Right forelimb (tissue), 1 donor: ENCODE measurements at regions not wholly inside any gene's neighbourhood (a gene's known extent, or its start where the extent isn't known, plus 50 kb on each side); places are given as distances from the start of the nearest gene placed in this dataset.

Experiments
- DNase-seq: peaks from one replicate; pipeline ENCODE4 v3.0.0-alpha.2; 2018

GRCh38 chr11:29025001-29025400, 916.8 kb downstream of the METTL15 start:
- DNase-seq, result no peak

DNA sequence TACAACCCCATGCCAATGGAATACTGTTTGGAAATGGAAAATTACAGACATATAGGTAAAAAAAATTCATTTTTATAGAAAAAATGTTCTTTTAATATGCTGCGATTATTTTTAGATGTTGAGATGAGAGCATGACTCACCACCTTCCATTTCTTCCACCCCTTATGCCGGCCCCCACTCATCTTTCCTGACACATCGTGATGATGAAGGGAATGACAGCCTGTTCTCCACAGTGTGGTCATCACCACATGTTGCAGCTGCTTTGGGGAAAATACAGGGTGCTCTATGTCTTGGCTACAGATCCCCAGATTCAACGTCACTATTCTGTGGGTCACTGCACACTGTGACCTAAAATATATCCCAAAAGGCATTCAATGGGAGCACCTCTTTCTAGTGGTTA, 916.2 kb downstream of the METTL15 start:
- DNase-seq, result no peak

DNA sequence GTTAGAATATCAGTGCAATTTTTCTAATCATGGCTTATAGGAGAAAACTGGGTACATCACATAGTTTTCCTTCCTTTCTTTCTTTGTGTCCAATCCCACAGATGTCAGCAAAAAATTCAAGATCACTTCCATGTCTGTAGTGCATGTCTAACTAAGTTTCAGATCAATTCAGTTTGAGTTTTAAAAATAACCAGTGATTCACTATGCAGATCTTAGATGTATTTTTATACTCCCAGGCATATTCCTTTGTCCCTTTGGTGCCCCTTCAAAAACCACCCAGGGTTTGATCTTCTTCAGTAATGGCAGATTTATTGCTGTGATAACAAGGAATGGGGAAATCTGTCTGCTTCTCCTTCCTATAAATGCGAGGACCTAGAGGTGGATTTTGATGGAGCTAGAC, 915.6 kb downstream of the METTL15 start:
- DNase-seq, result no peak

DNA sequence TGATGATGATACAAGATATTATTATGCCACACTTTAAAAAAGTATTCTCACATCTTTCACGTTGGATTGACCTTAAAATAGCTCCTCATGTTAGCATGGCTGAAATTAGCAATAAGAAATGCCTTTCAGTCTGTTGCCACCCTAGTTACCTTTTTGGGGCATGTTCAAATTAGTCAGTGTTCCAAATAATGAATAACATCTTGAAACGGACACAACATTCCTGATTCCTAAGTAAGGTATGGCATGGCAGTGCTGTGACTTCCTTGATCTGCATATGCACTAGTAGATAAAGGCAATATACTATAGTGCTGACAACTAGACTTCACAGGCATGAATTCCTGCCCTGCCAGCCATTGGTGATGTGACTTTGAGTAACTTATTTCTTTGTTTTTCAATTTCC, 914.5 kb downstream of the METTL15 start:
- no peak for DNase-seq

GRCh38 chr11:29019960-29020683, 911.9 kb downstream of the METTL15 start:
- no peak for DNase-seq

- no peak for DNase-seq
Measured at GRCh38 chr11:29018631-29019030, 910.4 kb downstream of the METTL15 start.

GRCh38 chr11:29017941-29018340, 909.8 kb downstream of the METTL15 start:
- DNase-seq, result no peak

- no peak for DNase-seq
Measured at GRCh38 chr11:29012507-29012906, 904.3 kb downstream of the METTL15 start.

GRCh38 chr11:29009426-29009825, 901.2 kb downstream of the METTL15 start:
- no peak for DNase-seq

DNA sequence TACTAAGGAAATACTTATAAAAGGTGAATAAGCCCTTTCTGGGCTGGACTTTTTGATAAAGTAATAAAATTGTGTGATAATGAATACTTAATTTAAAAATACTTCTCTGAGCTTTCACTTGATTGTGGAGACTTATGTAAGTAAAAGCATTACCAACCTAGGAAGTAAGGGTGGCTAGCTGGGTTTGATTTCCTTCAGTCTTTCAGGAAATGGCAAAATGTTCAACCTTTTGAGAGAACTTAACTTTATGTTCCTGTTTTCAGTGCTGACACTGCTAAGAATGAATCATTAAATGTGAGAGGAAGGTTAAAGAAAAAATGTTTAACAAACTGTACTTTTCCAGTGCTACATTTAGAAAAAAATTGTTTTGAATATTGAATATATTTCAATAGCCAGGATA, 900.3 kb downstream of the METTL15 start:
- no peak for DNase-seq

- DNase-seq, result no peak
Measured at GRCh38 chr11:29006668-29007067, 898.5 kb downstream of the METTL15 start.

GRCh38 chr11:29005401-29005980, 897.3 kb downstream of the METTL15 start:
- DNase-seq, result no peak

- DNase-seq, result no peak
Measured at GRCh38 chr11:29002816-29003215, 894.6 kb downstream of the METTL15 start.

- DNase-seq, result no peak
Measured at GRCh38 chr11:28999620-29000019, 891.4 kb downstream of the METTL15 start.

GRCh38 chr11:28992996-28993395, 884.8 kb downstream of the METTL15 start:
- no peak for DNase-seq

- DNase-seq, result no peak
Measured at GRCh38 chr11:28984231-28984630, 876.0 kb downstream of the METTL15 start.

DNA sequence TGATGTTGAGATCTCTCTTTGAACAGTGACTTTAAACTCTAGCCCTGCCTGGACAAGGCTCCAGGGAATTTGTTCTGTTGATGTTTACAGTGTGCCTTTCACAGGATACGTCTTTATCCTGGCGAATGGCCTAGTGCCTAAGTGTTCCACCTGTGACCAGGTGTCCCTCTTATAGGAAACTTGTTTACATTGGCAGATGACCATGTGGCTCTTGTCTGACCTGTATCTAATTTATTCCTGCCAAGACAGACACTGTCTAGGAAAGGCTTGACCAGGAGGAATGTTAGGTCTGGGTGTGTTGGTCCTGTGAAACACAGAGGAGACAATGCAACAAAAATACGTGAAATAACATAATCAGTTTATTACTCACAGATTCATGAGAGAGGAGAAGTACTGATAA, 875.6 kb downstream of the METTL15 start:
- DNase-seq, result no peak

- no peak for DNase-seq
Measured at GRCh38 chr11:28981381-28981780, 873.2 kb downstream of the METTL15 start.

DNA sequence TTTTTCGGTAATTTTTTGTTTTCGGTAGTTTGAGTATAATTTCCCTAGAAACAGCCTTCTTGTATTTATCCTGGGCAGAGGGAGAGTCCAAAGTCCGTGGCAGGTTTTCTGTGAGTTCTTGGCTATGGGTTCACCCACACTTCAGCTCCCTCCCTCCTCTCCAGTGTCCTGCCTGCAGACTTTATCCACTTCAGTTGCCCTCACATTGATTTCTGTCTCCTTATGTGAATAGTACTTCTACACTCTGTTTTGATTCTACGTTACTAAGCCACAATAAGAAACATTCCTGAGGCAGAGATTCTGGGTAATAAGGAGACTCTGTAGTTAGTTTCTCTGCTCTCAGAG, 868.6 kb downstream of the METTL15 start:
- DNase-seq, result no peak

DNA sequence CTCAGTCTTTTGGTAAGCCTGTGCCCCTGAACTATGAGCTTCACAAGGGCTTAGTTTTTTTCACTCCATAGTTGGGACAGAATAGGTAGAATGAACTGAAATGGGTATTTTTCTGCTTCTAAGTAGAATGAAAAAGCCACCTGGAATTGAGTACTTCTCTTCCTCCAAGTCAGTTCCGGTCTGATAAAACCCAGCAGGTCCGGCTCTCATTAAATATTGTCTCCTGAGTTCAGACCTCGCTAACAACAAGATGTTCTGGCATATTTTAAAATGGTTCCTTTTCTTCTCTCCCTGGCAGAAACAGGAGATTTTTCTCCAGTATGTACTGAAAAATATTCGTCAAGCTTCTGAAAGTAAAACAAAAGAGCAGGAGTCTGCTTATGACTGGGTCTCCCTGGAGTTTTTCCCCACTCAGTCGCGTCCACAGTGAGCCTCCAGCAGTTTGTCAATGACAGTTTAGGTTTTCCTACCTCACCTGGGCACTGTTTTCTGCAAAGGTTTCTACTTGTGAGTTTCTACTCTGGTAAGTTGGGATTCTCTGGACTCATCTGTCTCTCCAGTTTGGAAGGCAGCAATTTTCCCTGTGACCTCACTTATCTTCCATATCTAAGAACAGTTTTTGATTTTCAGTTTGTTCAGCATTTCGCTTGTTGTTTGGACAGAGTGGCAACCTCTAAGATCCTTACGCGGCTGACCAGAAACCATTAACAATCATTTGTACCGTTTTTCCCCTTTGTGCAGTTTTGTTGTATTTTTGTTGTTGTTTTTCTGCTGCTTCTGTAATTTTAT, 868.0 kb downstream of the METTL15 start:
- no peak for DNase-seq

DNA sequence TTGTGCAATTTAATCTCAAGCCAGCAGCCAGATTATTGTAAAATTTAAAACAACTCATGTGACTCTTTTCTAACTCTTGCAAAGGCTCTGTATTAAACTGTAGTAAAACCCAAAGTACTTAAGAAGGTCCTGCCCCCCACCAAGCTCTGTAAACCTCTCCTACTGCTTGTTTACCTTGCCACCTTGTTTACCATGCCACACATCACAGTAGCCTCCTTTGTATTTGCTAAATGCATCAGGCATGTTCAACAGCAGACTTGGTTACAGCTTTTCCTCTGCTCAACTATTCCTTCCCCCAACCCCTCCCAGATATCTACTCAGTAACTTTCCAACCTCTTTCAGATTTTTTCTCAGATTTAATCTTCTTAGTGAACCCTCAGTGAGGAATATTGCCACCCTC, 861.6 kb downstream of the METTL15 start:
- no peak for DNase-seq

DNA sequence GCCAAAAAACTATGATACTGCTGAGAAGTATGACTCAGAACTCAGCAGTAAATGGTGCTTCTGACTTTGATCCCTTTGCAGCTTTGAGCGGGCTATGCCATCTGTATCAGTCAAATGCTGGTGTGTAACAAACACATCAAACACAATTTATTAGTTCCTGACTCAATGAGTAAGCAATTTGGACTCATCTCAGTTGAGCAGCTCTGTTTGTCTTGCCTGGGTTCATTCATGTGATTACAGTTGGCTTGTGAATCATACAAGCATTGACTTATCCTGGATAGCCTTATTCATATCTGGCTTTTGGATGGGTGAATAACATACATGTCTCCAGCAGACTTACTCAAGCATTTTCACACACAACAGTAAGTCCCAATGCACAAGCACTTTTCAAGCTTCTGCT, 858.8 kb downstream of the METTL15 start:
- DNase-seq, result no peak

GRCh38 chr11:28965819-28966218, 857.6 kb downstream of the METTL15 start:
- no peak for DNase-seq

GRCh38 chr11:28964811-28965210, 856.6 kb downstream of the METTL15 start:
- no peak for DNase-seq
